GM12874 (cell line): ENCODE measurements at regions not wholly inside any gene's neighbourhood (a gene's known extent, or its start where the extent isn't known, plus 50 kb on each side); places are given as distances from the start of the nearest gene placed in this dataset.

Experiments
- CTCF ChIP-seq: IDR thresholded peaks from 2 replicates; pipeline ENCODE4 v1.5.1; 2011; ENCODE audit warnings: low read depth, mild to moderate bottlenecking, control low read depth, low read length, moderate library complexity; ENCODE audit not compliant: insufficient read depth

DNA sequence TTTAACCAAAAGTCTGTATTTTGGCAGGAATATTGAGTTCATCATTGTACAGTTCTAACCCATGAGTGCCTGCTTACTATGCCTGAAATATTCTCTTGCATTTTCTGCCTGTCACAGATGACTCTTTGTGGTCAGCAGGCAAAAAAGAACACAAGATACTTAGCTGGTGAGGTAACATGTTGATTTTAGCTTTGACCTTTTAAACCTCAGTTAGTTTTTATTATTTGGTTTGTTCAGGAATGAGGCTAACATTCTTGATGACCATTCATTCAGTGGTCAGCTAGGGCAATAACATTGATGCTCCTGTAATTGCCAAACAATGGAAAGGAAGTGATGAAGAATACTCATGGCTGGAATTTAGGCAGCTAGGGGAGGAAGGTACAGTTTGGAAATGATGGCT, 491.2 kb downstream of the PIK3C3 start:
- no peak for TF ChIP-seq CTCF

GRCh38 chr18:42447688-42448087, 492.7 kb downstream of the PIK3C3 start:
- no peak for TF ChIP-seq CTCF

- no peak for TF ChIP-seq CTCF
Measured at GRCh38 chr18:42458226-42458625, 503.2 kb downstream of the PIK3C3 start.

DNA sequence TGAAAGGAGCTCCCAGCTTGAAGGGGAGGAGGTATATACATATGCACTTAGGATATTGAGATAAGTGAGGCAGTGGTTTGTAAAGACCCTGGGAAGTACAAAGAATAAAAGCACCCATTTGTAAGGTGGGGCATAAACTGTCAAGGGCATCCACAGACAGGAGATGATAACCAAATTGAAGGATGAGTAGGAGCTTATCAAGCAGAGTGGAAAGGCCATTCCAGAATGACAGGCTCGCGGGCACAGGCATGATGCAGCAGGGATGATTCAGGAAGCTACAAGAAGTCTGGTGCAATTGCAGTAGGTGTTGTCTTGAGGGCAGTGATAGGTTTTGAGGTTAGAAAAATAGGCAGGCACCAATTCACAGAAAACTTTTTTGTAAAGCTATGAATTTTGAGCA, 504.8 kb downstream of the PIK3C3 start:
- TF ChIP-seq CTCF, result no peak

- TF ChIP-seq CTCF, result no peak
Measured at GRCh38 chr18:42471885-42472284, 516.9 kb downstream of the PIK3C3 start.

DNA sequence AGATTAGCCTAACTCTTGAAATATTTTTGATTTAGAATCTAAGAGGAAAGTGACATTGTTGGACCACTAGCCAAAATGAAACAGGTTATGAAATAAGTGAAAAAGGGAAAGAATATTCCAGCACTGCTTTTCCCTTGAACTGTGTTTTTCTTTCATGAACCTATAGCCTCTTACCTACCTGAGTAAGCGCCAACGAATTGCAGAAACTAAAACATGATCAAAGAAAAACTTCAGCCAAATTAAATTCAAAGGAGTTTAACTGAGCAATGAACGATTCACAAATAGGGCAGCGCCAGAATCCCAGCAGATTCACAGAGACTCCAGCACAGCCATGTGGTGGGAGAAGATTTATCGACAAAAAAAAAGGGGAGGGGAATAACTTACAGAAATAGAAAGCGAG, 518.6 kb downstream of the PIK3C3 start:
- no peak for TF ChIP-seq CTCF

- TF ChIP-seq CTCF, result no peak
Measured at GRCh38 chr18:42474577-42474976, 519.5 kb downstream of the PIK3C3 start.

- no peak for TF ChIP-seq CTCF
Measured at GRCh38 chr18:42475157-42475556, 520.1 kb downstream of the PIK3C3 start.
